NCI-H524 (cell line): ENCODE measurements at regions not wholly inside any gene's neighbourhood (a gene's known extent, or its start where the extent isn't known, plus 50 kb on each side); places are given as distances from the start of the nearest gene placed in this dataset.

Experiments used
- DNase-seq, 2 experiments: peaks; one replicate each; lab custom pipeline; 2025; lab: John Stamatoyannopoulos, UW

GRCh38 chr15:81483496-81483895, 109.5 kb upstream of the TMC3 start:
- DNase-seq, result no peak

- no peak for DNase-seq
Measured at GRCh38 chr15:81481346-81481745, 107.3 kb upstream of the TMC3 start.

- peak; percentile 28 to 77 for DNase-seq
Measured at GRCh38 chr15:81480645-81481053, 106.6 kb upstream of the TMC3 start.

- DNase-seq, result no peak
Measured at GRCh38 chr15:81478354-81478753, 104.3 kb upstream of the TMC3 start.

GRCh38 chr15:81475926-81476325, 101.9 kb upstream of the TMC3 start:
- DNase-seq, result no peak

GRCh38 chr15:81475471-81475870, 101.5 kb upstream of the TMC3 start:
- DNase-seq, result no peak

GRCh38 chr15:81473946-81474345, 99.9 kb upstream of the TMC3 start:
- peak in 1 of 2 experiments; percentile 6 for DNase-seq

- DNase-seq, result no peak
Measured at GRCh38 chr15:81473177-81473576, 99.2 kb upstream of the TMC3 start.

GRCh38 chr15:81471151-81471550, 97.1 kb upstream of the TMC3 start:
- DNase-seq, result no peak

GRCh38 chr15:81469154-81469553, 95.1 kb upstream of the TMC3 start:
- no peak for DNase-seq

- DNase-seq, result no peak
Measured at GRCh38 chr15:81466741-81467140, 92.7 kb upstream of the TMC3 start.

- peak in 1 of 2 experiments; percentile 27 for DNase-seq
Measured at GRCh38 chr15:81454024-81454423, 80.0 kb upstream of the TMC3 start.

- no peak for DNase-seq
Measured at GRCh38 chr15:81450721-81451120, 76.7 kb upstream of the TMC3 start.

- DNase-seq, result no peak
Measured at GRCh38 chr15:81449836-81450474, 75.9 kb upstream of the TMC3 start.

GRCh38 chr15:81443040-81443820, 69.2 kb upstream of the TMC3 start:
- DNase-seq, result no peak

- DNase-seq, result no peak
Measured at GRCh38 chr15:81442454-81442853, 68.4 kb upstream of the TMC3 start.

- DNase-seq, result no peak
Measured at GRCh38 chr15:81434851-81435250, 60.8 kb upstream of the TMC3 start.

GRCh38 chr15:81433462-81433861, 59.4 kb upstream of the TMC3 start:
- no peak for DNase-seq

GRCh38 chr15:81432179-81432578, 58.2 kb upstream of the TMC3 start:
- no peak for DNase-seq

GRCh38 chr15:81427176-81427575, 53.2 kb upstream of the TMC3 start:
- DNase-seq, result peak in 1 of 2 experiments; percentile 21

GRCh38 chr15:81425905-81426304, 51.9 kb upstream of the TMC3 start:
- DNase-seq, result no peak
